Body of pancreas (tissue), 4 donors: ENCODE measurements at regions not wholly inside any gene's neighbourhood (a gene's known extent, or its start where the extent isn't known, plus 50 kb on each side); places are given as distances from the start of the nearest gene placed in this dataset.

Experiments
- CTCF ChIP-seq, 7 experiments: fragments of 450-650 bp in 4 of 7; fragments of 200-600 bp in 3 of 7; sonication (generic) in 3 of 7; IDR thresholded peaks; one replicate each; pipeline ENCODE4 v1.5.1; 2016 to 2019; ENCODE audit warnings: antibody characterized with exemption in 7 of 7
- POLR2A ChIP-seq, 3 donors: fragments of 450-650 bp; IDR thresholded peaks; one replicate each; pipeline ENCODE4 v1.6.1; 2016; ENCODE audit warnings: antibody characterized with exemption in 3 of 3, mild to moderate bottlenecking in 2 of 3

GRCh38 chr13:111045170-111045569, 69.9 kb upstream of the ARHGEF7 start:
- TF ChIP-seq CTCF (IDR thresholded peaks at IDR 0.05): no peak
- no peak for TF ChIP-seq POLR2A (IDR thresholded peaks at IDR 0.05)
